ENCODE measurements at regions not wholly inside any gene's neighbourhood (a gene's known extent, or its start where the extent isn't known, plus 50 kb on each side); places are given as distances from the start of the nearest gene placed in this dataset.

GRCh38 chr2:150809103-150809502 is 321.6 kb upstream of the RND3 start:
- no peaks in the 10 kb centered on the region for H3K4me1 ChIP-seq (ENCODE audit: control insufficient read depth, low read length)
- H3K36me3 ChIP-seq (ENCODE audit: control insufficient read depth, low read length): no peaks in the 10 kb centered on the region
- H3K4me2 ChIP-seq (ENCODE audit: low read length): no peak overlapping the region
- H3K27ac ChIP-seq (ENCODE audit: low read depth, low read length): no peak overlapping the region
- no peak for TF ChIP-seq EZH2phosphoT487 (IDR thresholded peaks at IDR 0.05; ENCODE audit: borderline replicate concordance, low read length)
- TF ChIP-seq CTCF (IDR thresholded peaks at IDR 0.05; ENCODE audit: low read depth, low read length, poor library complexity, severe bottlenecking): no peak
- H3K79me2 ChIP-seq (ENCODE audit: control insufficient read depth, low read length): no peaks in the 10 kb centered on the region
- H3K4me3 ChIP-seq (ENCODE audit: low read length): no peak overlapping the region
- H3K9me3 ChIP-seq (ENCODE audit: control insufficient read depth, insufficient read depth, low read length): no peaks in the 10 kb centered on the region
- no peaks in the 10 kb centered on the region for H3F3A ChIP-seq (ENCODE audit: control insufficient read depth, insufficient read depth)
- H3K27me3 ChIP-seq (ENCODE audit: control insufficient read depth, low read length): no peaks in the 10 kb centered on the region
- no peaks in the 10 kb centered on the region for H3K9me2 ChIP-seq (replicated peaks; ENCODE audit: control insufficient read depth, low read length)
- no peaks in the 10 kb centered on the region for H4K20me1 ChIP-seq (ENCODE audit: control insufficient read depth, insufficient read depth, low read depth, low read length)

GRCh38 chr2:150806336-150806735 is 318.9 kb upstream of the RND3 start:
- H3K4me3 ChIP-seq (ENCODE audit: low read length): no peak overlapping the region
- no peak for TF ChIP-seq EZH2phosphoT487 (IDR thresholded peaks at IDR 0.05; ENCODE audit: borderline replicate concordance, low read length)
- TF ChIP-seq CTCF (IDR thresholded peaks at IDR 0.05; ENCODE audit: low read depth, low read length, poor library complexity, severe bottlenecking): no peak
- no peaks in the 10 kb centered on the region for H3K27me3 ChIP-seq (ENCODE audit: control insufficient read depth, low read length)
- no peaks in the 10 kb centered on the region for H3K4me1 ChIP-seq (ENCODE audit: control insufficient read depth, low read length)
- no peaks in the 10 kb centered on the region for H3K79me2 ChIP-seq (ENCODE audit: control insufficient read depth, low read length)
- H3K4me2 ChIP-seq (ENCODE audit: low read length): no peak overlapping the region
- H3F3A ChIP-seq (ENCODE audit: control insufficient read depth, insufficient read depth): no peaks in the 10 kb centered on the region
- no peaks in the 10 kb centered on the region for H3K36me3 ChIP-seq (ENCODE audit: control insufficient read depth, low read length)
- H4K20me1 ChIP-seq (ENCODE audit: control insufficient read depth, insufficient read depth, low read depth, low read length): no peaks in the 10 kb centered on the region
- no peak overlapping the region for H3K27ac ChIP-seq (ENCODE audit: low read depth, low read length)
- H3K9me2 ChIP-seq (replicated peaks; ENCODE audit: control insufficient read depth, low read length): no peaks in the 10 kb centered on the region
- no peaks in the 10 kb centered on the region for H3K9me3 ChIP-seq (ENCODE audit: control insufficient read depth, insufficient read depth, low read length)

- Histone ChIP-seq H3K4me1 (ENCODE audit: control insufficient read depth, low read length) (no peaks in the 10 kb centered on the region), H3K4me3 (ENCODE audit: low read length) (no peak overlapping the region), H3K27me3 (ENCODE audit: control insufficient read depth, low read length) (no peaks in the 10 kb centered on the region), H3K27ac (ENCODE audit: low read depth, low read length) (no peak overlapping the region), H3K9me2 (replicated peaks; ENCODE audit: control insufficient read depth, low read length) (no peaks in the 10 kb centered on the region), H3K36me3 (ENCODE audit: control insufficient read depth, low read length) (no peaks in the 10 kb centered on the region), H3K9me3 (ENCODE audit: control insufficient read depth, insufficient read depth, low read length) (no peaks in the 10 kb centered on the region), H4K20me1 (ENCODE audit: control insufficient read depth, insufficient read depth, low read depth, low read length) (no peaks in the 10 kb centered on the region), H3K79me2 (ENCODE audit: control insufficient read depth, low read length) (no peaks in the 10 kb centered on the region), H3F3A (ENCODE audit: control insufficient read depth, insufficient read depth) (no peaks in the 10 kb centered on the region), H3K4me2 (ENCODE audit: low read length) (no peak overlapping the region)
- no peak for TF ChIP-seq EZH2phosphoT487 (IDR thresholded peaks at IDR 0.05; ENCODE audit: borderline replicate concordance, low read length)
- TF ChIP-seq CTCF (IDR thresholded peaks at IDR 0.05; ENCODE audit: low read depth, low read length, poor library complexity, severe bottlenecking): no peak
Measured at GRCh38 chr2:150803689-150804398, 316.4 kb upstream of the RND3 start.

Data from DOHH2 (cell line).